ENCODE measurements at regions not wholly inside any gene's neighbourhood (a gene's known extent, or its start where the extent isn't known, plus 50 kb on each side); places are given as distances from the start of the nearest gene placed in this dataset.

GRCh38 chr20:11190741-11191140, 516.9 kb upstream of the JAG1 start:
- no peak for FAIRE-seq

- no peak for FAIRE-seq
These were observed 518.3 kb upstream of the JAG1 start for GRCh38 chr20:11192106-11192505.

- no peak for FAIRE-seq
These were observed 519.4 kb upstream of the JAG1 start for GRCh38 chr20:11193241-11193640.

- FAIRE-seq, result no peak
These were observed 521.4 kb upstream of the JAG1 start for GRCh38 chr20:11195169-11195568.

- FAIRE-seq, result no peak
These were observed 522.2 kb upstream of the JAG1 start for GRCh38 chr20:11195899-11196558.

GRCh38 chr20:11197851-11198250, 524.1 kb upstream of the JAG1 start:
- no peak for FAIRE-seq

- no peak for FAIRE-seq
These were observed 526.6 kb upstream of the JAG1 start for GRCh38 chr20:11200423-11200822.

GRCh38 chr20:11204926-11205768, 531.3 kb upstream of the JAG1 start:
- FAIRE-seq, result peak; percentile 68

GRCh38 chr20:11205769-11206362, 532.1 kb upstream of the JAG1 start:
- FAIRE-seq, result no peak

GRCh38 chr20:11207749-11208502, 534.1 kb upstream of the JAG1 start:
- FAIRE-seq, result no peak

- no peak for FAIRE-seq
These were observed 536.8 kb upstream of the JAG1 start for GRCh38 chr20:11210611-11211010.

- FAIRE-seq, result no peak
These were observed 538.5 kb upstream of the JAG1 start for GRCh38 chr20:11212272-11212671.

GRCh38 chr20:11212902-11213301, 539.1 kb upstream of the JAG1 start:
- FAIRE-seq, result no peak

- no peak for FAIRE-seq
These were observed 540.5 kb upstream of the JAG1 start for GRCh38 chr20:11214256-11214840.

- no peak for FAIRE-seq
These were observed 542.9 kb upstream of the JAG1 start for GRCh38 chr20:11216451-11217314.

GRCh38 chr20:11217326-11218172, 543.8 kb upstream of the JAG1 start:
- FAIRE-seq, result no peak

- FAIRE-seq, result peak; percentile 66
These were observed 544.4 kb upstream of the JAG1 start for GRCh38 chr20:11218173-11218680.

- FAIRE-seq, result no peak
These were observed 545.4 kb upstream of the JAG1 start for GRCh38 chr20:11219192-11219591.

GRCh38 chr20:11221046-11221445, 547.2 kb upstream of the JAG1 start:
- no peak for FAIRE-seq

- no peak for FAIRE-seq
These were observed 548.4 kb upstream of the JAG1 start for GRCh38 chr20:11222243-11222642.

- FAIRE-seq, result no peak
These were observed 553.8 kb upstream of the JAG1 start for GRCh38 chr20:11227602-11228001.

Measured in islet of Langerhans (tissue), 1 donor.